ENCODE measurements at regions not wholly inside any gene's neighbourhood (a gene's known extent, or its start where the extent isn't known, plus 50 kb on each side); places are given as distances from the start of the nearest gene placed in this dataset.

GRCh38 chr12:59182658-59183455 lies 262.6 kb upstream of the LRIG3 start:
- TF ChIP-seq, protein P1, sequence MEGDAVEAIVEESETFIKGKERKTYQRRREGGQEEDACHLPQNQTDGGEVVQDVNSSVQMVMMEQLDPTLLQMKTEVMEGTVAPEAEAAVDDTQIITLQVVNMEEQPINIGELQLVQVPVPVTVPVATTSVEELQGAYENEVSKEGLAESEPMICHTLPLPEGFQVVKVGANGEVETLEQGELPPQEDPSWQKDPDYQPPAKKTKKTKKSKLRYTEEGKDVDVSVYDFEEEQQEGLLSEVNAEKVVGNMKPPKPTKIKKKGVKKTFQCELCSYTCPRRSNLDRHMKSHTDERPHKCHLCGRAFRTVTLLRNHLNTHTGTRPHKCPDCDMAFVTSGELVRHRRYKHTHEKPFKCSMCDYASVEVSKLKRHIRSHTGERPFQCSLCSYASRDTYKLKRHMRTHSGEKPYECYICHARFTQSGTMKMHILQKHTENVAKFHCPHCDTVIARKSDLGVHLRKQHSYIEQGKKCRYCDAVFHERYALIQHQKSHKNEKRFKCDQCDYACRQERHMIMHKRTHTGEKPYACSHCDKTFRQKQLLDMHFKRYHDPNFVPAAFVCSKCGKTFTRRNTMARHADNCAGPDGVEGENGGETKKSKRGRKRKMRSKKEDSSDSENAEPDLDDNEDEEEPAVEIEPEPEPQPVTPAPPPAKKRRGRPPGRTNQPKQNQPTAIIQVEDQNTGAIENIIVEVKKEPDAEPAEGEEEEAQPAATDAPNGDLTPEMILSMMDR (IDR thresholded peaks at IDR 0.05): no peak
- no peak for TF ChIP-seq POLR2A (IDR thresholded peaks at IDR 0.05)

Measured in esophagus squamous epithelium (tissue), 4 donors.